ENCODE measurements at regions not wholly inside any gene's neighbourhood (a gene's known extent, or its start where the extent isn't known, plus 50 kb on each side); places are given as distances from the start of the nearest gene placed in this dataset.

GRCh38 chr2:204159526-204159925, 223.0 kb downstream of the ICOS start:
- H3K27me3 ChIP-seq (ENCODE audit: control insufficient read depth in 1 of 2, insufficient read depth in 1 of 2, low read length in 2 of 2), result peaks cover 0 to 4% of the 10 kb centered on the region in 2 experiments
- DNase-seq, result no peak
- no peak overlapping the region for H3K4me3 ChIP-seq (ENCODE audit: insufficient read depth in 1 of 2, low read depth in 1 of 2, low read length in 2 of 2)
- H4K8ac ChIP-seq (ENCODE audit: low read length), result no peak overlapping the region
- H2BK12ac ChIP-seq (ENCODE audit: low read length in 2 of 2), result no peak overlapping the region
- H3K9me3 ChIP-seq (ENCODE audit: control insufficient read depth, low read length), result no peaks in the 10 kb centered on the region
- no peak overlapping the region for H3K14ac ChIP-seq (ENCODE audit: low read length in 2 of 2)
- no peak overlapping the region for H3K9ac ChIP-seq (ENCODE audit: low read length)
- no peak overlapping the region for H3K27ac ChIP-seq (ENCODE audit: low read length, poor library complexity, severe bottlenecking)
- H4K91ac ChIP-seq (ENCODE audit: low read length), result no peak overlapping the region
- no peaks in the 10 kb centered on the region for H3K79me1 ChIP-seq (replicated peaks; ENCODE audit: low read length, poor library complexity, severe bottlenecking)
- H3K4me2 ChIP-seq (ENCODE audit: low read length, poor library complexity, severe bottlenecking), result no peak overlapping the region
- no peak overlapping the region for H3K4ac ChIP-seq (ENCODE audit: low read depth in 1 of 2, low read length in 2 of 2)
- H3K23ac ChIP-seq (ENCODE audit: low read length in 2 of 2), result no peak overlapping the region
- no peak overlapping the region for H2BK120ac ChIP-seq (ENCODE audit: low read depth, low read length)
- H3K18ac ChIP-seq (ENCODE audit: low read depth in 1 of 2, low read length in 2 of 2), result no peak overlapping the region
- no peak overlapping the region for H2BK5ac ChIP-seq (ENCODE audit: low read depth, low read length, poor library complexity, severe bottlenecking)
- no peak overlapping the region for H2BK15ac ChIP-seq (ENCODE audit: low read depth, poor library complexity, severe bottlenecking)
- no peak overlapping the region for H2AK5ac ChIP-seq (ENCODE audit: low read length, severe bottlenecking)
- WGBS, result 67% methylated on average over 2 of the region's 3 CpGs
- no peak overlapping the region for H2AFZ ChIP-seq (ENCODE audit: low read depth, low read length)
- H3K36me3 ChIP-seq (ENCODE audit: control insufficient read depth in 1 of 2, insufficient read depth in 2 of 2, low read depth in 1 of 2, low read length in 2 of 2), result no peaks in the 10 kb centered on the region
- no peaks in the 10 kb centered on the region for H3K4me1 ChIP-seq (ENCODE audit: control insufficient read depth, insufficient read depth, low read depth, low read length)

- H2AFZ ChIP-seq (ENCODE audit: low read depth, low read length), result no peak overlapping the region
- H2BK12ac ChIP-seq (ENCODE audit: low read length in 2 of 2), result no peak overlapping the region
- no peak overlapping the region for H3K23ac ChIP-seq (ENCODE audit: low read length in 2 of 2)
- H3K14ac ChIP-seq (ENCODE audit: low read length in 2 of 2), result no peak overlapping the region
- DNase-seq, result no peak
- H3K27ac ChIP-seq (ENCODE audit: low read length, poor library complexity, severe bottlenecking), result no peak overlapping the region
- H2AK5ac ChIP-seq (ENCODE audit: low read length, severe bottlenecking), result no peak overlapping the region
- no peak overlapping the region for H3K4me3 ChIP-seq (ENCODE audit: insufficient read depth in 1 of 2, low read depth in 1 of 2, low read length in 2 of 2)
- no peak overlapping the region for H4K8ac ChIP-seq (ENCODE audit: low read length)
- H3K4ac ChIP-seq (ENCODE audit: low read depth in 1 of 2, low read length in 2 of 2), result no peak overlapping the region
- H3K4me2 ChIP-seq (ENCODE audit: low read length, poor library complexity, severe bottlenecking), result no peak overlapping the region
- H3K9me3 ChIP-seq (ENCODE audit: control insufficient read depth, low read length), result no peaks in the 10 kb centered on the region
- no peak overlapping the region for H2BK120ac ChIP-seq (ENCODE audit: low read depth, low read length)
- no peak overlapping the region for H3K9ac ChIP-seq (ENCODE audit: low read length)
- no peak overlapping the region for H3K18ac ChIP-seq (ENCODE audit: low read depth in 1 of 2, low read length in 2 of 2)
- H2BK5ac ChIP-seq (ENCODE audit: low read depth, low read length, poor library complexity, severe bottlenecking), result no peak overlapping the region
- H2BK15ac ChIP-seq (ENCODE audit: low read depth, poor library complexity, severe bottlenecking), result no peak overlapping the region
- H3K79me1 ChIP-seq (replicated peaks; ENCODE audit: low read length, poor library complexity, severe bottlenecking), result no peaks in the 10 kb centered on the region
- no peaks in the 10 kb centered on the region for H3K4me1 ChIP-seq (ENCODE audit: control insufficient read depth, insufficient read depth, low read depth, low read length)
- H4K91ac ChIP-seq (ENCODE audit: low read length), result no peak overlapping the region
- no peaks in the 10 kb centered on the region for H3K36me3 ChIP-seq (ENCODE audit: control insufficient read depth in 1 of 2, insufficient read depth in 2 of 2, low read depth in 1 of 2, low read length in 2 of 2)
- H3K27me3 ChIP-seq (ENCODE audit: control insufficient read depth in 1 of 2, insufficient read depth in 1 of 2, low read length in 2 of 2), result peaks cover 0 to 4% of the 10 kb centered on the region in 2 experiments
These were observed 224.4 kb downstream of the ICOS start for GRCh38 chr2:204160989-204161388.

- no peaks in the 10 kb centered on the region for H3K79me1 ChIP-seq (replicated peaks; ENCODE audit: low read length, poor library complexity, severe bottlenecking)
- no peak overlapping the region for H3K4me2 ChIP-seq (ENCODE audit: low read length, poor library complexity, severe bottlenecking)
- no peak overlapping the region for H3K18ac ChIP-seq (ENCODE audit: low read depth in 1 of 2, low read length in 2 of 2)
- no peak overlapping the region for H3K14ac ChIP-seq (ENCODE audit: low read length in 2 of 2)
- H2BK5ac ChIP-seq (ENCODE audit: low read depth, low read length, poor library complexity, severe bottlenecking), result no peak overlapping the region
- DNase-seq, result no peak
- no peak overlapping the region for H2BK15ac ChIP-seq (ENCODE audit: low read depth, poor library complexity, severe bottlenecking)
- no peaks in the 10 kb centered on the region for H3K4me1 ChIP-seq (ENCODE audit: control insufficient read depth, insufficient read depth, low read depth, low read length)
- H3K23ac ChIP-seq (ENCODE audit: low read length in 2 of 2), result no peak overlapping the region
- H3K36me3 ChIP-seq (ENCODE audit: control insufficient read depth in 1 of 2, insufficient read depth in 2 of 2, low read depth in 1 of 2, low read length in 2 of 2), result no peaks in the 10 kb centered on the region
- no peak overlapping the region for H3K9ac ChIP-seq (ENCODE audit: low read length)
- no peak overlapping the region for H2AFZ ChIP-seq (ENCODE audit: low read depth, low read length)
- no peak overlapping the region for H4K8ac ChIP-seq (ENCODE audit: low read length)
- H3K4me3 ChIP-seq (ENCODE audit: insufficient read depth in 1 of 2, low read depth in 1 of 2, low read length in 2 of 2), result no peak overlapping the region
- no peak overlapping the region for H3K27ac ChIP-seq (ENCODE audit: low read length, poor library complexity, severe bottlenecking)
- WGBS, result 69% methylated on average over 2 of the region's 3 CpGs
- H2BK120ac ChIP-seq (ENCODE audit: low read depth, low read length), result no peak overlapping the region
- no peak overlapping the region for H2AK5ac ChIP-seq (ENCODE audit: low read length, severe bottlenecking)
- H3K9me3 ChIP-seq (ENCODE audit: control insufficient read depth, low read length), result no peaks in the 10 kb centered on the region
- H4K91ac ChIP-seq (ENCODE audit: low read length), result no peak overlapping the region
- no peak overlapping the region for H2BK12ac ChIP-seq (ENCODE audit: low read length in 2 of 2)
- peaks cover 0 to 4% of the 10 kb centered on the region in 2 experiments for H3K27me3 ChIP-seq (ENCODE audit: control insufficient read depth in 1 of 2, insufficient read depth in 1 of 2, low read length in 2 of 2)
- no peak overlapping the region for H3K4ac ChIP-seq (ENCODE audit: low read depth in 1 of 2, low read length in 2 of 2)
These were observed 225.3 kb downstream of the ICOS start for GRCh38 chr2:204161886-204162285.

GRCh38 chr2:204166961-204167360, 230.4 kb downstream of the ICOS start:
- Histone ChIP-seq H3K9me3 (ENCODE audit: control insufficient read depth, low read length) (no peaks in the 10 kb centered on the region), H3K27me3 (ENCODE audit: control insufficient read depth in 1 of 2, insufficient read depth in 1 of 2, low read length in 2 of 2) (peaks cover 2 to 9% of the 10 kb centered on the region in 2 experiments), H3K14ac (ENCODE audit: low read length in 2 of 2) (no peak overlapping the region), H2BK12ac (ENCODE audit: low read length in 2 of 2) (no peak overlapping the region), H3K18ac (ENCODE audit: low read depth in 1 of 2, low read length in 2 of 2) (no peak overlapping the region), H4K8ac (ENCODE audit: low read length) (no peak overlapping the region), H2BK120ac (ENCODE audit: low read depth, low read length) (no peak overlapping the region), H4K91ac (ENCODE audit: low read length) (no peak overlapping the region), H3K4ac (ENCODE audit: low read depth in 1 of 2, low read length in 2 of 2) (no peak overlapping the region), H2AFZ (ENCODE audit: low read depth, low read length) (no peak overlapping the region), H3K4me2 (ENCODE audit: low read length, poor library complexity, severe bottlenecking) (no peak overlapping the region), H2BK15ac (ENCODE audit: low read depth, poor library complexity, severe bottlenecking) (no peak overlapping the region), H3K4me3 (ENCODE audit: insufficient read depth in 1 of 2, low read depth in 1 of 2, low read length in 2 of 2) (no peak overlapping the region), H3K27ac (ENCODE audit: low read length, poor library complexity, severe bottlenecking) (no peak overlapping the region), H2BK5ac (ENCODE audit: low read depth, low read length, poor library complexity, severe bottlenecking) (no peak overlapping the region), H3K36me3 (ENCODE audit: control insufficient read depth in 1 of 2, insufficient read depth in 2 of 2, low read depth in 1 of 2, low read length in 2 of 2) (no peaks in the 10 kb centered on the region), H3K4me1 (ENCODE audit: control insufficient read depth, insufficient read depth, low read depth, low read length) (no peaks in the 10 kb centered on the region), H3K23ac (ENCODE audit: low read length in 2 of 2) (no peak overlapping the region), H2AK5ac (ENCODE audit: low read length, severe bottlenecking) (no peak overlapping the region), H3K9ac (ENCODE audit: low read length) (no peak overlapping the region), H3K79me1 (replicated peaks; ENCODE audit: low read length, poor library complexity, severe bottlenecking) (no peaks in the 10 kb centered on the region)
- no CpG with 5 or more reads among the region's 3 CpGs for WGBS
- no peak for DNase-seq

Data from mesenchymal stem cell (in vitro differentiated cells and primary cell).